Cardiac muscle cell (in vitro differentiated cells and primary cell): ENCODE measurements at regions not wholly inside any gene's neighbourhood (a gene's known extent, or its start where the extent isn't known, plus 50 kb on each side); places are given as distances from the start of the nearest gene placed in this dataset.

ENCODE experiments used
- DNase-seq, 2 donors: peaks; one replicate each; pipeline versions ENCODE4 v3.0.0 to v3.0.0-alpha.2; 2010 to 2017; ENCODE audit warnings: low read depth in 1 of 2, low spot score in 1 of 2
- H3K27ac ChIP-seq: fragments of 200-600 bp; sonication (generic); 2 replicates; pipeline ENCODE4 v1.5.1; 2016
- H3K27me3 ChIP-seq: fragments of 200-600 bp; sonication (generic); 2 replicates; pipeline ENCODE4 v1.6.0; 2016; ENCODE audit warnings: control low read depth
- H3K36me3 ChIP-seq: fragments of 200-600 bp; sonication (generic); 2 replicates; pipeline ENCODE4 v1.5.1; 2016; ENCODE audit warnings: control low read depth
- H3K4me1 ChIP-seq: fragments of 200-600 bp; sonication (generic); 2 replicates; pipeline ENCODE4 v1.8.1; 2017; ENCODE audit warnings: low read depth, mild to moderate bottlenecking, mixed run types
- H3K4me3 ChIP-seq: fragments of 200-600 bp; sonication (generic); 2 replicates; pipeline ENCODE4 v1.5.1; 2016; ENCODE audit warnings: mild to moderate bottlenecking
- H3K9me3 ChIP-seq: fragments of 200-600 bp; sonication (generic); 2 replicates; pipeline ENCODE4 v1.5.1; 2017; ENCODE audit warnings: low read depth, mild to moderate bottlenecking, control low read depth
- TF ChIP-seq, protein P1 (sequence below): IDR thresholded peaks from 2 replicates; pipeline ENCODE4 v1.5.1; 2012; ENCODE audit warnings: low read depth, mild to moderate bottlenecking, low read length

- no peaks in the 10 kb centered on the region for H3K36me3 ChIP-seq
- H3K27me3 ChIP-seq = no peaks in the 10 kb centered on the region
- H3K27ac ChIP-seq = no peak overlapping the region
- TF ChIP-seq, protein P1, sequence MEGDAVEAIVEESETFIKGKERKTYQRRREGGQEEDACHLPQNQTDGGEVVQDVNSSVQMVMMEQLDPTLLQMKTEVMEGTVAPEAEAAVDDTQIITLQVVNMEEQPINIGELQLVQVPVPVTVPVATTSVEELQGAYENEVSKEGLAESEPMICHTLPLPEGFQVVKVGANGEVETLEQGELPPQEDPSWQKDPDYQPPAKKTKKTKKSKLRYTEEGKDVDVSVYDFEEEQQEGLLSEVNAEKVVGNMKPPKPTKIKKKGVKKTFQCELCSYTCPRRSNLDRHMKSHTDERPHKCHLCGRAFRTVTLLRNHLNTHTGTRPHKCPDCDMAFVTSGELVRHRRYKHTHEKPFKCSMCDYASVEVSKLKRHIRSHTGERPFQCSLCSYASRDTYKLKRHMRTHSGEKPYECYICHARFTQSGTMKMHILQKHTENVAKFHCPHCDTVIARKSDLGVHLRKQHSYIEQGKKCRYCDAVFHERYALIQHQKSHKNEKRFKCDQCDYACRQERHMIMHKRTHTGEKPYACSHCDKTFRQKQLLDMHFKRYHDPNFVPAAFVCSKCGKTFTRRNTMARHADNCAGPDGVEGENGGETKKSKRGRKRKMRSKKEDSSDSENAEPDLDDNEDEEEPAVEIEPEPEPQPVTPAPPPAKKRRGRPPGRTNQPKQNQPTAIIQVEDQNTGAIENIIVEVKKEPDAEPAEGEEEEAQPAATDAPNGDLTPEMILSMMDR = no peak
- H3K9me3 ChIP-seq = no peaks in the 10 kb centered on the region
- H3K4me3 ChIP-seq = no peak overlapping the region
- H3K4me1 ChIP-seq = no peaks in the 10 kb centered on the region
- DNase-seq = no peak
Observed at GRCh38 chr12:67782573-67782972, 134.0 kb downstream of the DYRK2 start.

- no peaks in the 10 kb centered on the region for H3K9me3 ChIP-seq
- DNase-seq = no peak
- TF ChIP-seq, protein P1 = no peak
- no peaks in the 10 kb centered on the region for H3K4me1 ChIP-seq
- H3K36me3 ChIP-seq = no peaks in the 10 kb centered on the region
- no peak overlapping the region for H3K4me3 ChIP-seq
- no peaks in the 10 kb centered on the region for H3K27me3 ChIP-seq
- no peak overlapping the region for H3K27ac ChIP-seq
Observed at GRCh38 chr12:67783393-67783792, 134.8 kb downstream of the DYRK2 start.

DNA sequence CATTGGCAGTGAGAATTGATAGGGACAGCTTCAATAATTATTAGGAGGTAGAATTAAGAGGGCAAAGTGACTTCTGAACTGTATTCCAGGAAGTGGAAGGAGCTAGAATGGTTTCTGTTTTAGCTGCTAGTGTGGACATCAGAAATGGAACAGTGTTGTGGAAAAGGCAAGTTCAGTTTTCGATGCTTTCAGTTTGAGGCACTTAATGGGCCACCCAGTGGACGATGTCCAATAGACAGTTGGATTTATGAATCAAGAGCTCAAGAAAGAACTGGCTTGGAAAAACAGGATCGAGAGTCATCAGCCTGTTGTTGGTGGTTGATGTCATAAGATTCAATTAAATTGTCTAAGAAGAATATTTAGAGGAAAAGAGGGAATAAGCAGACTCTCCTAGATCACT lies 136.3 kb downstream of the DYRK2 start:
- TF ChIP-seq, protein P1 = no peak

DNA sequence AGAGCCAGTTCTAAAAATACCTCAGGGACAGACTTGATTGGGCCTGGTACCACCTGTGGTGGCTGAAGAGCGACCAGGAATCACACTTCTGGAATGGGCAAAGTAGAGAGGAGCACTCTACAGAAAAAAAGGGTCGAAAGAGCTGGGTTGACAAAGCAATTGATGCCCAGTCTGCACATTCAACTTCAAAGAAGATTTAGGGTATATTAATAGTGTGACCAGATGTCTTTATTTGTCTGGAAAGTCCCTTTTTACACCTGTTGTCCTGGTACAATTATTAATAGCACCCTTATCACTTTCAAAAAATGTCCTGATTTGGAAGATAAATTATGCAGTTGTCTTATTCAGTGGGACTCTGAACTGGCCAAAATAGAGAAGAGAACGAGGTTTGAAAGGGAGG lies 137.5 kb downstream of the DYRK2 start:
- no peak for DNase-seq
- no peak overlapping the region for H3K27ac ChIP-seq
- H3K27me3 ChIP-seq = no peaks in the 10 kb centered on the region
- H3K36me3 ChIP-seq = no peaks in the 10 kb centered on the region
- H3K9me3 ChIP-seq = no peaks in the 10 kb centered on the region
- no peak overlapping the region for H3K4me3 ChIP-seq
- TF ChIP-seq, protein P1 = no peak
- peaks cover 6% of the 10 kb centered on the region for H3K4me1 ChIP-seq

More for the DNA sequence above, 136.3 kb downstream of the DYRK2 start:
- Histone ChIP-seq H3K4me1 (peaks cover 2% of the 10 kb centered on the region), H3K27me3 (no peaks in the 10 kb centered on the region), H3K9me3 (no peaks in the 10 kb centered on the region), H3K4me3 (no peak overlapping the region), H3K36me3 (no peaks in the 10 kb centered on the region), H3K27ac (no peak overlapping the region)
- DNase-seq = no peak

- no peaks in the 10 kb centered on the region for H3K27me3 ChIP-seq
- TF ChIP-seq, protein P1 = no peak
- no peaks in the 10 kb centered on the region for H3K9me3 ChIP-seq
- no peak for DNase-seq
- no peaks in the 10 kb centered on the region for H3K36me3 ChIP-seq
- H3K4me1 ChIP-seq = peaks cover 6% of the 10 kb centered on the region
- no peak overlapping the region for H3K4me3 ChIP-seq
- H3K27ac ChIP-seq = no peak overlapping the region
Observed at GRCh38 chr12:67788118-67788517, 139.6 kb downstream of the DYRK2 start.

DNA sequence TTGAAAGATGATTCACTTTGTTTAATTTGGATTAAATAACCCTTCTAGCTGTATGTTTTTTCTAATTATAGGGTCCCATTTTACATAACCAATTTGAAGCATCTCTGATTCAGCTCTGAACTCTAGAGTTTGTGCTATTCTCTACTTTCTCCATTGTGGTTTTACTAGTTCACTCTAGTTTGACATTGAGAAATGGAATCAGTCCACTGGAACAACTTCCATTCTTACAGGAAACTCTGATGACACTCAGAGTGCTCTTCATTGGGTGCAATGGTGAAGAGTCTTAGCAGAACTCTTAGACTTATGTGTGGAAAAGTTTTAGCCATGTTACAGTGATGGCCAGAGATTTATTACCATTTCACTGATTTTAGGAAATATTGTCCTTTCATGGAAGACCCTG lies 140.7 kb downstream of the DYRK2 start:
- H3K9me3 ChIP-seq = no peaks in the 10 kb centered on the region
- no peak for DNase-seq
- H3K27me3 ChIP-seq = no peaks in the 10 kb centered on the region
- no peak overlapping the region for H3K4me3 ChIP-seq
- TF ChIP-seq, protein P1 = no peak
- H3K4me1 ChIP-seq = peaks cover 6% of the 10 kb centered on the region
- no peaks in the 10 kb centered on the region for H3K36me3 ChIP-seq
- H3K27ac ChIP-seq = no peak overlapping the region
